MCF 10A (cell line): ENCODE measurements at regions not wholly inside any gene's neighbourhood (a gene's known extent, or its start where the extent isn't known, plus 50 kb on each side); places are given as distances from the start of the nearest gene placed in this dataset.

Source experiments
- BruUV-seq: library from RNA; stranded (reverse); fragments of 400-500 nt; replicated peaks from 2 replicates; lab custom pipeline; 2021; lab: Mats Ljungman, UMichigan
- CTCF ChIA-PET: fragments of 300-600 bp; sonication (Branson Sonifier 250); formaldehyde crosslinking; extraction: SDS; loops from one replicate; lab custom pipeline; 2021; ENCODE audit warnings: antibody characterized with exemption, inconsistent platforms; lab: Yijun Ruan, JAX
- POLR2A ChIA-PET: fragments of 300-600, 350-650 bp; sonication (Branson Sonifier 250); formaldehyde crosslinking; extraction: SDS; loops from one replicate; lab custom pipeline; 2020; ENCODE audit warnings: antibody characterized with exemption, inconsistent platforms; lab: Yijun Ruan, JAX
- DNase-seq: peaks from one replicate; pipeline ENCODE4 v3.0.0-alpha.2; 2018; ENCODE audit not compliant: unreplicated experiment
- H3K27ac Mint-ChIP-seq: one replicate; pipeline ENCODE4 v1.8.0; 2022; ENCODE audit warnings: mild to moderate bottlenecking, low read depth, mixed read lengths; ENCODE audit not compliant: unreplicated experiment
- H3K27me3 Mint-ChIP-seq: one replicate; pipeline ENCODE4 v1.8.0; 2022; ENCODE audit warnings: mixed read lengths; ENCODE audit not compliant: insufficient read depth, unreplicated experiment
- H3K36me3 Mint-ChIP-seq: one replicate; pipeline ENCODE4 v1.8.0; 2022; ENCODE audit warnings: mild to moderate bottlenecking, moderate library complexity, mixed read lengths; ENCODE audit not compliant: insufficient read depth, unreplicated experiment
- H3K4me1 Mint-ChIP-seq: one replicate; pipeline ENCODE4 v1.8.0; 2022; ENCODE audit warnings: mixed read lengths; ENCODE audit not compliant: insufficient read depth, unreplicated experiment
- H3K4me3 Mint-ChIP-seq: one replicate; pipeline ENCODE4 v1.8.0; 2022; ENCODE audit warnings: mild to moderate bottlenecking, moderate library complexity, mixed read lengths; ENCODE audit not compliant: unreplicated experiment
- H3K9me3 Mint-ChIP-seq: one replicate; pipeline ENCODE4 v1.8.0; 2022; ENCODE audit warnings: mixed read lengths; ENCODE audit not compliant: unreplicated experiment
- CTCF ChIP-seq: fragments of 200-600 bp; IDR thresholded peaks from one replicate; pipeline ENCODE4 v1.8.0; 2022; ENCODE audit warnings: antibody characterized with exemption, mild to moderate bottlenecking; ENCODE audit not compliant: unreplicated experiment
- intact Hi-C: fragments of 100-400 bp; cut with micrococcal nuclease; formaldehyde crosslinking; loops from 2 replicates; pipeline ENCODE4 v1.14.1; 2022

GRCh38 chr5:111869681-111870080, 112.7 kb upstream of the NREP start:
- H3K4me1 Mint-ChIP-seq = no peaks in the 10 kb centered on the region
- H3K27me3 Mint-ChIP-seq = no peaks in the 10 kb centered on the region
- no peak overlapping the region for H3K27ac Mint-ChIP-seq
- no peak overlapping the region for H3K4me3 Mint-ChIP-seq
- ChIA-PET POLR2A (no interaction called here), CTCF (interaction anchor here (0.7 kb wide), 1 partner anchor 42 kb away, joined by 3 read pairs; no protein-coding TSS in a partner anchor)
- TF ChIP-seq CTCF = no peak
- no TSS peak for BruUV-seq
- DNase-seq = no peak
- H3K36me3 Mint-ChIP-seq = no peaks in the 10 kb centered on the region
- intact Hi-C loops = no loop called here
- no peaks in the 10 kb centered on the region for H3K9me3 Mint-ChIP-seq

- intact Hi-C loops = no loop called here
- H3K27ac Mint-ChIP-seq = no peak overlapping the region
- ChIA-PET CTCF (interaction anchor here (1.0 kb wide), 1 partner anchor 108 kb away, joined by 3 read pairs; the partner anchor contains the start of gene NREP), POLR2A (interaction anchor here (1.5 kb wide), 1 partner anchor 11 kb away, joined by 5 read pairs; no protein-coding TSS in a partner anchor)
- TF ChIP-seq CTCF = no peak
- no peak overlapping the region for H3K4me3 Mint-ChIP-seq
- peaks cover 6% of the 10 kb centered on the region for H3K4me1 Mint-ChIP-seq
- DNase-seq = no peak
- no peaks in the 10 kb centered on the region for H3K9me3 Mint-ChIP-seq
- H3K36me3 Mint-ChIP-seq = no peaks in the 10 kb centered on the region
- no TSS peak for BruUV-seq
- no peaks in the 10 kb centered on the region for H3K27me3 Mint-ChIP-seq
These were observed 108.4 kb upstream of the NREP start for GRCh38 chr5:111865356-111865755.

GRCh38 chr5:111863801-111864200, 106.8 kb upstream of the NREP start:
- BruUV-seq = no TSS peak
- H3K27me3 Mint-ChIP-seq = no peaks in the 10 kb centered on the region
- peaks cover 22% of the 10 kb centered on the region for H3K4me1 Mint-ChIP-seq
- H3K36me3 Mint-ChIP-seq = no peaks in the 10 kb centered on the region
- DNase-seq = peak; percentile 13
- intact Hi-C loops = no loop called here
- CTCF ChIA-PET = interaction anchor here (1.4 kb wide), 1 partner anchor 313 kb away, joined by 4 read pairs; no protein-coding TSS in a partner anchor
- TF ChIP-seq CTCF = no peak
- no peak overlapping the region for H3K4me3 Mint-ChIP-seq
- POLR2A ChIA-PET = no interaction called here
- no peaks in the 10 kb centered on the region for H3K9me3 Mint-ChIP-seq
- H3K27ac Mint-ChIP-seq = no peak overlapping the region

GRCh38 chr5:111859533-111860270, 102.7 kb upstream of the NREP start:
- intact Hi-C loops = loop anchor here (2.0 to 10.0 kb wide), 2 partner anchors 175 to 309 kb away; no protein-coding TSS in a partner anchor

More at GRCh38 chr5:111859533-111860270, 102.7 kb upstream of the NREP start:
- Mint-ChIP-seq H3K27me3 (no peaks in the 10 kb centered on the region), H3K4me3 (no peak overlapping the region), H3K9me3 (no peaks in the 10 kb centered on the region), H3K27ac (no peak overlapping the region), H3K36me3 (no peaks in the 10 kb centered on the region), H3K4me1 (peaks cover 22% of the 10 kb centered on the region)
- CTCF ChIA-PET = interaction anchor here (0.8 kb wide), 1 partner anchor 10 kb away, joined by 3 read pairs; no protein-coding TSS in a partner anchor
- no TSS peak for BruUV-seq
- no peak for TF ChIP-seq CTCF
- DNase-seq = peak; percentile 95
- POLR2A ChIA-PET = interaction anchor here (0.7 kb wide), 1 partner anchor 841 kb away, joined by 3 read pairs; no protein-coding TSS in a partner anchor
